ENCODE measurements at regions not wholly inside any gene's neighbourhood (a gene's known extent, or its start where the extent isn't known, plus 50 kb on each side); places are given as distances from the start of the nearest gene placed in this dataset.
"Not testable (repeated sequence)": the region's sequence is repeated elsewhere in the genome, so short reads cannot be mapped to it uniquely, and the experiment has no call there.

DNA sequence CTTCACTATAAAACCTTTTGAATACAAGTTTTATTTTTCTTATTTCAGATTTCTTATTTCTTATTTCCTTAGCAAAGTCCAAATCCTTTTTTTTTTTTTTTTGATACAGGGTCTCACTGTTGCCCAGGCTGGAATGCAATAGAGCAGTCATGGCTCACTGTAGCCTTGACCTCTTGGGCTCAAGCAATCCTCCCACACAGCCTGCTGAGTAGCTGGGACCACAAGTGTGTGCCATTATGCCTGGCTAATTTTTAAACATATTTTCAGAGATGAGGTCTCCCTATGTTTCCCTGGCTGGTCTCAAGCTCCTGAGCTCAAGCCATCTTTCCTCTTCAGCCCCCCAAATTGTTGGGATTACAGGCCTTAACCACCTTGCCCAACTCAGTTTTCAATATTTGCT is 334.3 kb downstream of the DLEU7 start:
- no peaks in the 10 kb centered on the region for H3K9me3 ChIP-seq (replicated peaks)
- peaks cover 13% of the 10 kb centered on the region for H3K4me1 ChIP-seq (replicated peaks)
- no peak overlapping the region for H3K27ac ChIP-seq
- no peaks in the 10 kb centered on the region for H3K27me3 ChIP-seq (replicated peaks)
- H3K4me3 ChIP-seq = no peak overlapping the region
- no peaks in the 10 kb centered on the region for H3K36me3 ChIP-seq
- no peak for DNase-seq (ENCODE audit: low read depth in 1 of 2, low spot score in 2 of 2)

DNA sequence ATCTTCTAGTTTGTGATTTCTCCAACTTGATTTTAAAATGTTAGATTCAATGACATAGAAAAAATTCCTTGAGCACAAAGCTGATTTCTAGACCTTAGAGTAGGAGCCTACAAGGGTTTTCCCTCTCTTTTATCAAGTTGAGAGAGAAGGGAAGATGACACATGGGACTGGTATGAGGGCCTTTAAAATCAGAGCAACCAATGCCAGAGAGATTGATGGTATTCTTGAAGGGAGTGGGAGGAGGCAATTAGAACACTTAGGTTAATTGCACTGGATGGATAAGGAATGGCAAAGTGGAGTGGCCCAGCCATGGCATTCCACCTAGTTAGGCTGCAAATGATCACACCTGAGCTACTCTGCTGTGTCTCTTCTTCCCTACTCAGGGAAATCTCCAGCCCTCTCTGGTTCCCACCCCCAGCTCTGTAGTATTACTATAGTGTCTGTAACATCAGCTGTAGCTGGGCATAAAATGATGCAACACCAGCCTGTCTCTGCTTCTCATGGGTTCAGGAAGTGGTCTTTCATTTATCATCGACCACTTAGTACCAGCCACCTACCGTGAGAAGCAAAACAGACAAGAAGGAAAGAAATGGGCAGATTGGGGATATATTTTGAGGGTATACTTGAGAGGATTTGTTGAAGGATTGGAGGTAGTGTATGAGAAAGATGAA is 333.6 kb downstream of the DLEU7 start:
- Histone ChIP-seq H3K4me3 (no peak overlapping the region), H3K27me3 (replicated peaks) (no peaks in the 10 kb centered on the region), H3K36me3 (no peaks in the 10 kb centered on the region), H3K4me1 (replicated peaks) (peaks cover 13% of the 10 kb centered on the region), H3K9me3 (replicated peaks) (no peaks in the 10 kb centered on the region), H3K27ac (no peak overlapping the region)
- no peak for DNase-seq (ENCODE audit: low read depth in 1 of 2, low spot score in 2 of 2)

DNA sequence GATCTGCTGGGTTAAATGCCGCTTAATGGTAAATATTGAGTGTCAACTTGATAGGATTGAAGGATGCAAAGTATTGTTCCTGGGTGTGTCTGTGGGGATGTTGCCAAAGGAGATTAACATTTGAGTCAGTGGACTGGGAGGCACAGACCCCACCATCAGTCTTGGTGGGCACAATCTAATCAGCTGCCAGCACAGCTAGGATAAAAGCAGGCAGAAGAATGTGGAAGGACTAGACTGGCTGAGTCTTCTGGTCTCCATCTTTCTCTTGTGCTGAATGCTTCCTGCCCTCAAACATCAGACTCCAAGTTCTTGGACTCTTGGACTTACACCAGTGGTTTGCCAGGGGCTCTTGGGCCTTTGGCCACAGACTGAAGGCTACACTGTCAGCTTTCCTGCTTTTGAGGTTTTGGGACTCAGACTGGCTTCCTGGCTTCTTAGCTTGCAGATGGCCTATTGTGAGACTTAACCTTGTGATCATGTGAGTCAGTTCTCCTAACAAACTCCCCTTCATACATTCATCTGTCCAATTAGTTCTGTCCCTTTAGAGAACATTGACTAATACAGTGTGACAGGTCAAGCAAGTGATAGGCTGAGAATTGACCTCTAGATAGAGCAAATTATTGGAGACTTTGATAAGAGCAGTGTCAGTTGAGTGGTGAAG is 332.5 kb downstream of the DLEU7 start:
- DNase-seq (ENCODE audit: low read depth in 1 of 2, low spot score in 2 of 2); H3K27me3 ChIP-seq (replicated peaks); H3K9me3 ChIP-seq (replicated peaks); H3K27ac ChIP-seq; H3K4me3 ChIP-seq; H3K36me3 ChIP-seq: not testable (repeated sequence)
- peaks cover 13% of the 10 kb centered on the region for H3K4me1 ChIP-seq (replicated peaks)

- no peaks in the 10 kb centered on the region for H3K27me3 ChIP-seq (replicated peaks)
- DNase-seq (ENCODE audit: low read depth in 1 of 2, low spot score in 2 of 2) = no peak
- no peaks in the 10 kb centered on the region for H3K9me3 ChIP-seq (replicated peaks)
- H3K4me1 ChIP-seq (replicated peaks) = peaks cover 13% of the 10 kb centered on the region
- no peaks in the 10 kb centered on the region for H3K36me3 ChIP-seq
- H3K27ac ChIP-seq = no peak overlapping the region
- peak overlapping the region; percentile 21 for H3K4me3 ChIP-seq
These were observed 331.6 kb downstream of the DLEU7 start for GRCh38 chr13:50511877-50512341.

DNA sequence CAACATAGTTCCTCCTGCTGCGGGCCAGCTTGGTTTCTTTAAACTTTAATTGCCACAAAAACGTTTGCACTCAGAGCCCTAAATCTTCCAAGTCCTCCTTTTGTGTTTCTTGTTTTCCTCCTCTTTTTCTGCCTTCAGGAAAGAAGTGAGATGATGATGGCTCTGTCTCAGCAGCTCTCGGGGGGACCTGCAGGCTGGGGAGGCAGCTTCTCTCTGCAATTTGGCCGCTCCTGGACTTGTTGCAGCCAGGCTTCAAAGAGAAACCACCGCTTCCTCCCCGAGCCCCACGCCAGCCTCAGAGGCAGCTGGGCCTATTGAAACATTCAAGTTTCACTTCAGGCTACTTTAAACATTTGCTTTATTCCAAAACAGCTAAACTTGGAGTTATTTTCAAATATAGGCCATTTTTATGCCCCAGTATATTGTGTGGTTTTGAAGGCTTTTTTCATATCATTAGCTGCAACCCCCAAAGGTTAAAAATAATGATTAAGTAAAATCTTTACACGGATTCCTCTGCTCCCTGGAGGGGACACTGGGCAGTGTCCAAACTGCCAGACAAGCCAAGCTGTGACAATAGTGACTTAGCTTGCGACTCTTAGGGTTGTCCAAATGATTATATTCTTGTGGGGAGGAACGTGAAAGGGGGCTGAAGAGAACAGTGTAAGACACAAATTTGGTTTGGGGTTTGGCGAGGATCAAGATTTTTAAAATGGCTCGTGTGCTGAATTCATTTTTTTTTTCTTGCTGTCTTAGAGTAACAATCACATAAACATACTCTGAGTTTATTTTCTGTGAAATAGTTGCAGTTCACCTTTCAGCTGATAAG is 330.8 kb downstream of the DLEU7 start:
- Histone ChIP-seq H3K4me1 (replicated peaks) (peaks cover 13% of the 10 kb centered on the region), H3K27me3 (replicated peaks) (no peaks in the 10 kb centered on the region), H3K9me3 (replicated peaks) (no peaks in the 10 kb centered on the region), H3K4me3 (peak overlapping the region; percentile 21), H3K27ac (peak overlapping the region; percentile 51), H3K36me3 (no peaks in the 10 kb centered on the region)
- DNase-seq (ENCODE audit: low read depth in 1 of 2, low spot score in 2 of 2) = peak in 1 of 2 experiments; percentile 52

GRCh38 chr13:50513300-50513877 is 330.1 kb downstream of the DLEU7 start:
- no peaks in the 10 kb centered on the region for H3K9me3 ChIP-seq (replicated peaks)
- no peaks in the 10 kb centered on the region for H3K27me3 ChIP-seq (replicated peaks)
- no peaks in the 10 kb centered on the region for H3K36me3 ChIP-seq
- 0 out of 2 replicates have a peak overlapping the region, but pooled peaks have one; percentile 51 for H3K27ac ChIP-seq
- H3K4me1 ChIP-seq (replicated peaks) = peaks cover 15% of the 10 kb centered on the region
- H3K4me3 ChIP-seq = no peak overlapping the region
- no peak for DNase-seq (ENCODE audit: low read depth in 1 of 2, low spot score in 2 of 2)

DNA sequence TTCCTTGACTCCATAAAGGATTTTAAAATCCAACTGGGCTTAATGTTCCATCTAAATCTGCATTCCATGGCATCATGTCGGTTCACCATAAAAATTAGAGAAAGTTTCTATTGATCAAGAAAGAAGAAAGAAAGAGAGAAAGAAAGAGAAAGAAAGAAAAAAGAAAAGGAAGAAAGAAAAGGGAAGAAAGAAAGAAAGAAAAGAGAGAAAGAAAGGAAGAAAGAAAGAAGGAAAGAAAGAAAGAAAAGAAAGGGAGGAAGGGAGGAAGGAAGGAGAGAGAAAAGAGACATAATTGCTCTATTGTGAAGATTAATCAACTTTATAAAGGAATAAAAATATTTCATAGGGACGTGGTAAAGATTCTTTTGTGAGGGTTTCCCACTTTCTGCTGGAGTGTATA is 329.2 kb downstream of the DLEU7 start:
- H3K36me3 ChIP-seq = no peaks in the 10 kb centered on the region
- no peak overlapping the region for H3K4me3 ChIP-seq
- H3K9me3 ChIP-seq (replicated peaks) = no peaks in the 10 kb centered on the region
- no peak for DNase-seq (ENCODE audit: low read depth in 1 of 2, low spot score in 2 of 2)
- peaks cover 24% of the 10 kb centered on the region for H3K4me1 ChIP-seq (replicated peaks)
- H3K27ac ChIP-seq = no peak overlapping the region
- H3K27me3 ChIP-seq (replicated peaks) = no peaks in the 10 kb centered on the region

DNA sequence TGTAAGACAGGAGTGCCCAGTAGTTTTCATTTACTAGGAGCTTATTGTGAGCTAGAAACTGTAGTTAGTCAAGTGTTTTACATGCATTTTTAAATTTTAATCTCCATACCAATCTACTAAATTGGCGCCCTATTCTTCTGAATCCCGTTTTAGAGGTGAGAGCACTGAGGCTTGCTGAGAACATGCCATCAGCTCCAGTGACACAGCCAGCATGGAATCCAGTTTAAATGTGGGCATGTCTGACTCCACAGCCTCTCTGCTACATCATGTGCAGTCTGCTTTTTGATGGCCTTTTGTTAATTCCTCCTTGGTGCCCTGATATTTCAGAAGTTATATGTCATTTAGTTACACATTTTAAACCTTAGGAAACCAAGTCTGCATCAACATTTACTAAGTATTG is 325.4 kb downstream of the DLEU7 start:
- Histone ChIP-seq H3K27ac (no peak overlapping the region), H3K27me3 (replicated peaks) (0 out of 2 replicates have a peak, but pooled peaks cover 3% of the 10 kb centered on the region), H3K36me3 (no peaks in the 10 kb centered on the region), H3K4me1 (replicated peaks) (peaks cover 16% of the 10 kb centered on the region), H3K4me3 (no peak overlapping the region), H3K9me3 (replicated peaks) (no peaks in the 10 kb centered on the region)
- DNase-seq (ENCODE audit: low read depth in 1 of 2, low spot score in 2 of 2) = no peak

DNA sequence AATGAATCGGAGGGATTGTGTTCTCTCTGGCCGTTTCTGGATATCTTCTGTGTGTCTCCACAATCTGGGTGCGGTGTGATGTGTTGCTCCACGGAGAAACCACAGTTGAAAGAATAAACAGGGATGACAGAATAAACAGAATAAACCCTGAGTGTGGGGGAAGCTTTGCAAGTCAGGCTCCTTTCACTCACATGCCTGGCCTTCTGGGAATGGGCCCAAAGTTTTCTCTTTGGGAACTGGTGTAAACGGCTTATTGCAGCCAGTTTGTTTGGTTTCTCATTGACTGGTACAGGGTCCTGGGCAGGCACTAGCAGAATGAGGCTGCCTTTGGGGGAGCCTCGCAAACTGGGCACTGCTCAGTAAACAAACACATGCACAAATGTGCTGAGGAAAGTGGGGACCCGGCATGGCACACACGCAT is 324.7 kb downstream of the DLEU7 start:
- DNase-seq (ENCODE audit: low read depth in 1 of 2, low spot score in 2 of 2) = no peak
- Histone ChIP-seq H3K4me3 (no peak overlapping the region), H3K36me3 (no peaks in the 10 kb centered on the region), H3K27ac (no peak overlapping the region), H3K9me3 (replicated peaks) (no peaks in the 10 kb centered on the region), H3K27me3 (replicated peaks) (0 out of 2 replicates have a peak, but pooled peaks cover 3% of the 10 kb centered on the region), H3K4me1 (replicated peaks) (peaks cover 11% of the 10 kb centered on the region)

DNA sequence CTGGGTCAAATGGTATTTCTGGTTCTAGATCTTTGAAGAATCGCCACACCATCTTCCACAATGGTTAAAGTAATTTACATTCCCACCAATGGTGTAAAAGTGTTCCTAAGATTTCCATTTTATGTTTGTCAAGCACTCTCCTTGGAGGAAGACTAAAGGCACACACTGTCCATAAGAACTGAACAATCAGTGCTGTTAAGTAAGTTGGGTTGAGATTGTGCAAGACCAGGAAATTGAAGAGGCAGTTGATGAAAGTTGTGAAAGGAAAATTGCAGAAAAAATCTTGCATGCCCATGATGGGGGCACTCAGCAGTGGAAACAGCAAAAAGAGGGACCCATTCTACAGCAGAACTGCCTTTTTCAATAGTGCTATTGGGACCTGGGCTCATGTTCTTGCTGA is 323.6 kb downstream of the DLEU7 start:
- Histone ChIP-seq H3K4me3 (no peak overlapping the region), H3K9me3 (replicated peaks) (no peaks in the 10 kb centered on the region), H3K27ac (no peak overlapping the region), H3K36me3 (no peaks in the 10 kb centered on the region), H3K27me3 (replicated peaks) (0 out of 2 replicates have a peak, but pooled peaks cover 3% of the 10 kb centered on the region), H3K4me1 (replicated peaks) (peaks cover 11% of the 10 kb centered on the region)
- no peak for DNase-seq (ENCODE audit: low read depth in 1 of 2, low spot score in 2 of 2)

- no peaks in the 10 kb centered on the region for H3K9me3 ChIP-seq (replicated peaks)
- peaks cover 11% of the 10 kb centered on the region for H3K4me1 ChIP-seq (replicated peaks)
- H3K27me3 ChIP-seq (replicated peaks) = 0 out of 2 replicates have a peak, but pooled peaks cover 3% of the 10 kb centered on the region
- DNase-seq (ENCODE audit: low read depth in 1 of 2, low spot score in 2 of 2) = no peak
- H3K4me3 ChIP-seq = no peak overlapping the region
- no peak overlapping the region for H3K27ac ChIP-seq
- H3K36me3 ChIP-seq = no peaks in the 10 kb centered on the region
These were observed 322.3 kb downstream of the DLEU7 start for GRCh38 chr13:50521006-50521830.

DNA sequence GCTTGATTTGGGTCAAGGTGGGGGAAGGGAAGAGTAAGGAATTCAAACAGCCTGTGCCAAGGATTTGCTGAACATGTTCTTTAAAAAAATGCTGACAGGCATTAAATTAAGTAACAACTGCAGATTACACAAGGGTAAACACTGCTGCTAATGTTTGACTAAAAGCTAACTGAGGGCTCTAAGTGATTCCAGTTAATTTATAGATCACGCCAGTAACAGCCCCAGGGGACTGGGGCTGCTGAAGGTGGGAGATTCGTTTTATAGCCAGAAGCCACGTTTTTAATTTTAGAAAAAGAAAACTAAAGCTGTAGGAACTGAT is 321.7 kb downstream of the DLEU7 start:
- no peak overlapping the region for H3K4me3 ChIP-seq
- no peaks in the 10 kb centered on the region for H3K36me3 ChIP-seq
- H3K27ac ChIP-seq = no peak overlapping the region
- peaks cover 11% of the 10 kb centered on the region for H3K4me1 ChIP-seq (replicated peaks)
- DNase-seq (ENCODE audit: low read depth in 1 of 2, low spot score in 2 of 2) = no peak
- H3K27me3 ChIP-seq (replicated peaks) = 0 out of 2 replicates have a peak, but pooled peaks cover 3% of the 10 kb centered on the region
- no peaks in the 10 kb centered on the region for H3K9me3 ChIP-seq (replicated peaks)

GRCh38 chr13:50522506-50522905 is 321.0 kb downstream of the DLEU7 start:
- no peaks in the 10 kb centered on the region for H3K9me3 ChIP-seq (replicated peaks)
- peaks cover 11% of the 10 kb centered on the region for H3K4me1 ChIP-seq (replicated peaks)
- no peak for DNase-seq (ENCODE audit: low read depth in 1 of 2, low spot score in 2 of 2)
- H3K27me3 ChIP-seq (replicated peaks) = 0 out of 2 replicates have a peak, but pooled peaks cover 3% of the 10 kb centered on the region
- H3K36me3 ChIP-seq = no peaks in the 10 kb centered on the region
- no peak overlapping the region for H3K27ac ChIP-seq
- H3K4me3 ChIP-seq = no peak overlapping the region

Measured in SJSA1 (cell line).